Thoracic aorta (tissue), 2 donors: ENCODE measurements at regions not wholly inside any gene's neighbourhood (a gene's known extent, or its start where the extent isn't known, plus 50 kb on each side); places are given as distances from the start of the nearest gene placed in this dataset.

Experiments used
- ATAC-seq: fragments of 150-250 bp; one replicate; pipeline ENCODE4 v1.8.0; 2017; ENCODE audit warnings: low read depth; ENCODE audit not compliant: insufficient number of reproducible peaks, low FRiP score
- DNase-seq: peaks from one replicate; pipeline ENCODE4 v3.0.0-alpha.2; 2020; ENCODE audit warnings: low spot score
- H3K27ac ChIP-seq, 2 donors: fragments of 200-600 bp; sonication (generic); 1 replicate in 1 of 2; 2 replicates in 1 of 2; pipeline ENCODE4 v1.5.1; 2016; ENCODE audit warnings: mild to moderate bottlenecking in 2 of 2, moderate library complexity in 2 of 2
- H3K27me3 ChIP-seq: fragments of 200-600 bp; sonication (generic); replicated peaks from 2 replicates; pipeline ENCODE4 v1.6.0; 2016; ENCODE audit warnings: mild to moderate bottlenecking; ENCODE audit not compliant: insufficient read depth
- H3K36me3 ChIP-seq: fragments of 200-600 bp; sonication (generic); one replicate; pipeline ENCODE4 v1.5.1; 2016
- H3K4me1 ChIP-seq, 2 donors: fragments of 200-600 bp; sonication (generic); 1 replicate in 1 of 2; 2 replicates in 1 of 2; pipeline versions ENCODE4 v1.5.1 to v1.6.0; 2016; ENCODE audit warnings: low read depth in 2 of 2, mild to moderate bottlenecking in 1 of 2; ENCODE audit not compliant: control insufficient read depth in 1 of 2
- H3K4me3 ChIP-seq: fragments of 200-600 bp; sonication (generic); 2 replicates; pipeline ENCODE4 v1.5.1; 2016; ENCODE audit warnings: mild to moderate bottlenecking
- H3K9me3 ChIP-seq: fragments of 200-600 bp; sonication (generic); 2 replicates; pipeline ENCODE4 v1.5.1; 2016
- TF ChIP-seq, protein P1 (sequence below): fragments of 200-600 bp; sonication (generic); IDR thresholded peaks from one replicate; pipeline ENCODE4 v1.5.1; 2019; ENCODE audit warnings: antibody characterized with exemption

DNA sequence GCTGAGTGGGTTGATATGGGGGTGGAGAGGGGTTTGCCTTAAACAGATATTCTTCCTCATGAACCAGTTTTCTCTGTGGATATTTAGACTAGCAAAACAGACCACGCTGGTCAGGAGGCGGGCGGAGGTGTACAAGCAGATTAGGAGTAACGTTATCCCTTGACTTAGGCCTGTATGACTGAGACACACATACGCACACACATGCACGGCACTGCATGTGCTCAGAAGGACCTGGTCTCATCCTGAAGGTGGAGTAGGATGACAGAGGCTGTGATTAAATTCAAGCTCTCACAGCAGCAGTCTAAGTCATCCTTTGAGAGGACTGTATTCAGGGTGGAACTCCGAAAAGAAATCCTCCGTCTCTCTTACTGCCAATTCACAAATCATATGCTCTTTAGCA lies 209.7 kb downstream of the DIRAS2 start:
- Histone ChIP-seq H3K4me1 (no peaks in the 10 kb centered on the region), H3K36me3 (no peaks in the 10 kb centered on the region), H3K27ac (no peak overlapping the region), H3K4me3 (no peak overlapping the region), H3K9me3 (no peaks in the 10 kb centered on the region), H3K27me3 (no peaks in the 10 kb centered on the region)
- TF ChIP-seq, protein P1, sequence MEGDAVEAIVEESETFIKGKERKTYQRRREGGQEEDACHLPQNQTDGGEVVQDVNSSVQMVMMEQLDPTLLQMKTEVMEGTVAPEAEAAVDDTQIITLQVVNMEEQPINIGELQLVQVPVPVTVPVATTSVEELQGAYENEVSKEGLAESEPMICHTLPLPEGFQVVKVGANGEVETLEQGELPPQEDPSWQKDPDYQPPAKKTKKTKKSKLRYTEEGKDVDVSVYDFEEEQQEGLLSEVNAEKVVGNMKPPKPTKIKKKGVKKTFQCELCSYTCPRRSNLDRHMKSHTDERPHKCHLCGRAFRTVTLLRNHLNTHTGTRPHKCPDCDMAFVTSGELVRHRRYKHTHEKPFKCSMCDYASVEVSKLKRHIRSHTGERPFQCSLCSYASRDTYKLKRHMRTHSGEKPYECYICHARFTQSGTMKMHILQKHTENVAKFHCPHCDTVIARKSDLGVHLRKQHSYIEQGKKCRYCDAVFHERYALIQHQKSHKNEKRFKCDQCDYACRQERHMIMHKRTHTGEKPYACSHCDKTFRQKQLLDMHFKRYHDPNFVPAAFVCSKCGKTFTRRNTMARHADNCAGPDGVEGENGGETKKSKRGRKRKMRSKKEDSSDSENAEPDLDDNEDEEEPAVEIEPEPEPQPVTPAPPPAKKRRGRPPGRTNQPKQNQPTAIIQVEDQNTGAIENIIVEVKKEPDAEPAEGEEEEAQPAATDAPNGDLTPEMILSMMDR = no peak
- ATAC-seq (no peak), DNase-seq (no peak)

DNA sequence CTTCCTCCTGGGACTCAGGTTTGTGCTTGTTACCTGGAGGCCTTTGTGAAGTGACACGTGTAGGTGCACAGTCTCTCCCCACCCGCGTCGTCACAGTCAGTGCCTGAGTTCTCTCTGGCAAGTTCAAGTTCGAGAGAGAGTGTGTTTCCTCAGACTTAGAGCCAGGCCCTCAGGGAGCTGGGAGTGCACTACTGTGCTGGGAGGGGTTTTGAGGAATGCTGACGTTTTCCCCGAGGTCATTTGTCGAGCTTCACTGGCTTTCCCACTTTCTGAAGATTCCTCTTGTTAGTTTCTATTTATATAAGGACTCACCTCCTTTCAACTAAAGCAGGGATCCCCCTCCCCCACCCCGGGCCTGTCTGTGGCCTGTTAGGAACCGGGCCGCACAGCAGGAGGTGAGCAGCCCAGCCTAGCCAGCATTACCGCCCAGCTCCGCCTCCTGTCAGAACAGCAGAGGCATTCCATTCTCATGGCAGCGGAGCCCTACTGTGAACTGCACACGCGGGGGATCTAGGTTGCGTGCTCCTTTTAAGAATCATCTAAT lies 209.2 kb downstream of the DIRAS2 start:
- no peaks in the 10 kb centered on the region for H3K36me3 ChIP-seq
- TF ChIP-seq, protein P1 = no peak
- no peak overlapping the region for H3K4me3 ChIP-seq
- ATAC-seq (no peak), DNase-seq (no peak)
- no peaks in the 10 kb centered on the region for H3K4me1 ChIP-seq
- no peaks in the 10 kb centered on the region for H3K9me3 ChIP-seq
- no peak overlapping the region for H3K27ac ChIP-seq
- no peaks in the 10 kb centered on the region for H3K27me3 ChIP-seq

DNA sequence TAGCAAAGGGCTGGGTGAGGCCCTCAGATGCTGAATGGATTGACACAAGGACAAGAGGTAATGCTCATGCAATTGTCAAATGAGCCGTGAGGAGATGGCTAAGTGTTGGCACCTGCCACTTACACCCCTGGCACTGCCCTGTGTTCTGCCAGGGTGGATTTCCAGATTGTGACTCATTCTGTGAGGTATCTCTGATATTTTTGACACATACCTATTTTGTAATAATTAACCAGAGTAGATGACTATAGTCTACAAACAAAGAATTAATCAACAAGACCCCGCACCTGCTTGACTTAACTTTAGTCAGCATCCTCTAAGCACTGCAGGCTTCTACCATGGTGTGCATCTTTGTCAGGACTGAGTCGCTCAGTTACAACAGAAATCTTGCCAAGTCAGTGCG lies 200.8 kb downstream of the DIRAS2 start:
- Histone ChIP-seq H3K27ac (no peak overlapping the region), H3K27me3 (no peaks in the 10 kb centered on the region), H3K4me3 (no peak overlapping the region), H3K36me3 (no peaks in the 10 kb centered on the region), H3K4me1 (no peaks in the 10 kb centered on the region), H3K9me3 (peaks cover 8% of the 10 kb centered on the region)
- TF ChIP-seq, protein P1 = no peak
- ATAC-seq (no peak), DNase-seq (no peak)

DNA sequence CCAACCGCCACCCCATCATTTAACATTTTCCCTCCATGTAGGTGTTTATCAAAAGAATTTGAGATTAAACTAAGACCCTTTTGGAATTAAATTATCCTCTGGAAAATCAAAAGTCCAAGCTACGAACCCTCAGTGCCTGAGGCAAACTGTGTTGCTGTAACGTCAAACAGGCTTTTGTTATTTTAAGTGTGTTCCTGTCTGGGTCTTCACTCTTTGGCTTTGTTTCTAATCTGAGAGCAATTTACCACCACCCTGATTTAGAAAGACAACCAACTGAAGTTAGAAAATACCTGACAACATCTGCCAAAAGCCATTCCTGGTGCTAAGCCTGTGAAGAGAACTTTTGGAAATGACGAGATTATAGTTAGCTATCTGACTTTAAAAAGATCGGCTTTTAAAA lies 199.9 kb downstream of the DIRAS2 start:
- Histone ChIP-seq H3K36me3 (no peaks in the 10 kb centered on the region), H3K9me3 (peaks cover 8% of the 10 kb centered on the region), H3K27ac (no peak overlapping the region), H3K27me3 (no peaks in the 10 kb centered on the region), H3K4me1 (no peaks in the 10 kb centered on the region), H3K4me3 (no peak overlapping the region)
- DNase-seq = no peak
- TF ChIP-seq, protein P1 = no peak
- ATAC-seq = no peak

DNA sequence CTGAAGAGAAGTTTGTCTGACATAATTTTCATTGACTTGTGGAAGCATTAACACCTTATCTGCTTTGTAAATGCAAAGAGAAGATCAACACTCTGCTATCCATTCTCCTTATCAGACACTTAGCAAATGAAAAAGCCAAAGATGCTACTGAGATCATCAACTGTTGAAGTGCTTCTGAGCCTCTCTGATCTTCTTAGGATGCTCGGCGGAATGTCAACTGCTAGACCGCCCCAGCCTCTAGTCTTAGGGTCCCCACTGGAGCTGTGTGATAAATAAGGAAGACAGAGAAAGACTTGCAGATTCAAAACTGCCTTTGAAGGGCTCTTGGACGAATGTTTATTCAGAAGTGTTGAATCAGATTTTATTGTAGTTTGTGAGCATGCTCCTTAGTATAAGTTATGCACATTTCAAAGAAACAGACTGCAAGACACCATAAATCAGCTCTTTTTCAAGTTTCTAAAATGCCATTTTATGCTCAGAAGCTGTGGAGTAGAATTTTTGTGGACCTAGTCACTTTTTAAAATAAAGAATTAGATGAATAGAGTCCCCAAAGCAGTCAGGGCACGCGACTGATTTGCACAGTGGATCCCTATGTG lies 197.9 kb downstream of the DIRAS2 start:
- TF ChIP-seq, protein P1 = no peak
- ATAC-seq (no peak), DNase-seq (no peak)
- Histone ChIP-seq H3K4me1 (no peaks in the 10 kb centered on the region), H3K9me3 (no peaks in the 10 kb centered on the region), H3K4me3 (no peak overlapping the region), H3K36me3 (no peaks in the 10 kb centered on the region), H3K27ac (no peak overlapping the region), H3K27me3 (no peaks in the 10 kb centered on the region)
